Thoracic aorta (tissue), 2 donors: ENCODE measurements at regions not wholly inside any gene's neighbourhood (a gene's known extent, or its start where the extent isn't known, plus 50 kb on each side); places are given as distances from the start of the nearest gene placed in this dataset.

Source experiments
- ATAC-seq: fragments of 150-250 bp; one replicate; pipeline ENCODE4 v1.8.0; 2017; ENCODE audit warnings: low read depth; ENCODE audit not compliant: insufficient number of reproducible peaks, low FRiP score
- DNase-seq: peaks from one replicate; pipeline ENCODE4 v3.0.0-alpha.2; 2020; ENCODE audit warnings: low spot score
- H3K27ac ChIP-seq, 2 donors: fragments of 200-600 bp; sonication (generic); 1 replicate in 1 of 2; 2 replicates in 1 of 2; pipeline ENCODE4 v1.5.1; 2016; ENCODE audit warnings: mild to moderate bottlenecking in 2 of 2, moderate library complexity in 2 of 2
- H3K27me3 ChIP-seq: fragments of 200-600 bp; sonication (generic); replicated peaks from 2 replicates; pipeline ENCODE4 v1.6.0; 2016; ENCODE audit warnings: mild to moderate bottlenecking; ENCODE audit not compliant: insufficient read depth
- H3K36me3 ChIP-seq: fragments of 200-600 bp; sonication (generic); one replicate; pipeline ENCODE4 v1.5.1; 2016
- H3K4me1 ChIP-seq, 2 donors: fragments of 200-600 bp; sonication (generic); 1 replicate in 1 of 2; 2 replicates in 1 of 2; pipeline versions ENCODE4 v1.5.1 to v1.6.0; 2016; ENCODE audit warnings: low read depth in 2 of 2, mild to moderate bottlenecking in 1 of 2; ENCODE audit not compliant: control insufficient read depth in 1 of 2
- H3K4me3 ChIP-seq: fragments of 200-600 bp; sonication (generic); 2 replicates; pipeline ENCODE4 v1.5.1; 2016; ENCODE audit warnings: mild to moderate bottlenecking
- H3K9me3 ChIP-seq: fragments of 200-600 bp; sonication (generic); 2 replicates; pipeline ENCODE4 v1.5.1; 2016
- TF ChIP-seq, protein P1 (sequence below): fragments of 200-600 bp; sonication (generic); IDR thresholded peaks from one replicate; pipeline ENCODE4 v1.5.1; 2019; ENCODE audit warnings: antibody characterized with exemption

DNA sequence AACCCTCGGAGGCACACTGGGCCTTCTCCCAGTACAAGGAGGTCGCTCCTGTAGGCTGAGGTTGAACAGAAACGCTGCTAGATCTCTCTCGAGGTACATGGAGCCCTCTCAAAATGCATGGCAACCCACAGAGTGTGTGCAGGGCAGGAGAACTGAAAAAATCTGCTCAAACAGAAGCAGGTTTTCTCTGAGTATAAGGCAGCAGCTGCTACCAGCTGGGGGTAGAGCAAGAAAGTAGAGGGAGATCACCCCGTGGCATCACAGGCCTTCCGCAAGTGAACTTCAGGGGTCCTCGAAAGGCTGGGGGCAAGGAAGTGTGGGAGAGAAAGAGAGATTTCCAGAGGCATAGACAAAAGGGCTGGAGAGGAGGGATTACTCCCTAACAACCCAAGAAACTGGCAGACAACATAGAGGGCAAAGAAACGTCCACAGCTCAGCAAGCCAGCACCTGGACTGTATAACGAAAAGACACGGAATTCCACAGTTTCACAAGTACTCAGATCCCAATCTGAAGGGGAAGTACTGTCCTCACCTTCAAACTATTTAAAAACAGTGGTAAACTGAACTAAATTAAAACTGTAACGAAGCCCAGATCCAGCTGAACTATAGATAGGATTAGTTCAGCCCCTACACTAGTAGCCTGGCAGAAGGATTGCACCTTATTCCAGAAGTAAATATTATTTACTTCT lies 299.2 kb downstream of the IPMK start:
- no peak overlapping the region for H3K4me3 ChIP-seq
- no peak for ATAC-seq
- H3K9me3 ChIP-seq = no peaks in the 10 kb centered on the region
- H3K36me3 ChIP-seq = no peaks in the 10 kb centered on the region
- H3K27ac ChIP-seq = no peak overlapping the region
- H3K4me1 ChIP-seq = no peaks in the 10 kb centered on the region
- H3K27me3 ChIP-seq = no peaks in the 10 kb centered on the region
- TF ChIP-seq, protein P1, sequence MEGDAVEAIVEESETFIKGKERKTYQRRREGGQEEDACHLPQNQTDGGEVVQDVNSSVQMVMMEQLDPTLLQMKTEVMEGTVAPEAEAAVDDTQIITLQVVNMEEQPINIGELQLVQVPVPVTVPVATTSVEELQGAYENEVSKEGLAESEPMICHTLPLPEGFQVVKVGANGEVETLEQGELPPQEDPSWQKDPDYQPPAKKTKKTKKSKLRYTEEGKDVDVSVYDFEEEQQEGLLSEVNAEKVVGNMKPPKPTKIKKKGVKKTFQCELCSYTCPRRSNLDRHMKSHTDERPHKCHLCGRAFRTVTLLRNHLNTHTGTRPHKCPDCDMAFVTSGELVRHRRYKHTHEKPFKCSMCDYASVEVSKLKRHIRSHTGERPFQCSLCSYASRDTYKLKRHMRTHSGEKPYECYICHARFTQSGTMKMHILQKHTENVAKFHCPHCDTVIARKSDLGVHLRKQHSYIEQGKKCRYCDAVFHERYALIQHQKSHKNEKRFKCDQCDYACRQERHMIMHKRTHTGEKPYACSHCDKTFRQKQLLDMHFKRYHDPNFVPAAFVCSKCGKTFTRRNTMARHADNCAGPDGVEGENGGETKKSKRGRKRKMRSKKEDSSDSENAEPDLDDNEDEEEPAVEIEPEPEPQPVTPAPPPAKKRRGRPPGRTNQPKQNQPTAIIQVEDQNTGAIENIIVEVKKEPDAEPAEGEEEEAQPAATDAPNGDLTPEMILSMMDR = no peak
- no peak for DNase-seq

DNA sequence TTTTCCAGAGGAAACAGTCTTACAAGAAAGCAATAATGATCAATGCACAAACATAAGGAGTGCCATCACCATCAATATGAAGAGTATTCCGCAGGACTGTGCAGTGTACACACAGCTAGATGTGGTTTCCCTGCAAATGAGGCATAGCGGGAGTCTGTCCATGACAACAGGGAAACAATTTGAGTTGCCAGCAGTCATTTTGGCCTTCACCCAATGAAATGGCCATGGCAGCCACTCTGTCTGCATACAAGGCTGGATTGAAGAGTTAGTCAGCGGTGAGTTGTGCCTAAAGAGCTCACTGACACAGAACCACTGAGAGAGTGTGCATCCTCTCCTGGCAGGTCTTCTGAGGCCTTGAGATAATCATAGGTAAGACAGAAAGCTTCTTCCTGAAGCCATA lies 303.3 kb downstream of the IPMK start:
- no peaks in the 10 kb centered on the region for H3K27me3 ChIP-seq
- TF ChIP-seq, protein P1 = no peak
- H3K27ac ChIP-seq = no peak overlapping the region
- no peak overlapping the region for H3K4me3 ChIP-seq
- no peak for DNase-seq
- H3K9me3 ChIP-seq = no peaks in the 10 kb centered on the region
- H3K36me3 ChIP-seq = no peaks in the 10 kb centered on the region
- ATAC-seq = no peak
- no peaks in the 10 kb centered on the region for H3K4me1 ChIP-seq

DNA sequence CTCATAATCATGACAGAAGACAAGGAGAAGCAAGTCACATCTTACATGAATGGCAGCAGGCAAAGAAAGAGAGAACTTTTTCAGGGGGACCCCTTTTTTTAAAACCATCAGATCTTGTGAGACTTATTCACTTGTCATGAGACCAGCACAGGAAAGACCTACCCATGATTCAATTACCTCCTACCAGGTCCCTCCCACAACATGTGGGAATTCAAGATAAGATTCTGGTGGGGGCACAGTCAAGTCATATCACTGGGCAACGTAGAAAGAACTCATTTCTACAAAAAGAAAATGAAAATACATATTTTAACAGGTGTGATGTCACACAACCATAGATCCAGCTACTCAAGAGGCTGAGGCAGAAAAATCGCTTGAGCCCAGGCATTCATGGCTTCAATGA lies 304.1 kb downstream of the IPMK start:
- no peaks in the 10 kb centered on the region for H3K27me3 ChIP-seq
- DNase-seq (no peak), ATAC-seq (no peak)
- no peaks in the 10 kb centered on the region for H3K4me1 ChIP-seq
- no peak overlapping the region for H3K4me3 ChIP-seq
- TF ChIP-seq, protein P1 = no peak
- H3K36me3 ChIP-seq = no peaks in the 10 kb centered on the region
- no peaks in the 10 kb centered on the region for H3K9me3 ChIP-seq
- no peak overlapping the region for H3K27ac ChIP-seq

DNA sequence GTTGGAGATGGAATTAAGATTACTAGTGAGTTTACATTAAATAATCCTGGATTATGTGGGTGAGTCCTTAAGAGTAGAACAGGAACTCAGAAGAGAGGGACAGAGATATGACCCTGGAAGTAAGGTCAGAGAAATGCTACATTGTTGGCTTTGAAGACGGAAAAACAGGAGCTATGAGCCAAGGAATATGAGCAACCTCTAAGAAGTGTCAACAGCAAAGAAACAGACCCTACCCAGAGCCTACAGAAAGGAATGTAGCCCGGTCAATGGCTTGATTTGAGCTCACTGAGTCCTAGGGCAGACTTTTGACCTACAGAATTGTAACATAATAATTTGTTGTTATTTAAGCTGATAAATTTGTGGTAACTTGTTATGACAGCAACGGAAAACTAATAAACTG lies 304.9 kb downstream of the IPMK start:
- Histone ChIP-seq H3K4me1 (no peaks in the 10 kb centered on the region), H3K36me3 (no peaks in the 10 kb centered on the region), H3K27ac (no peak overlapping the region), H3K9me3 (no peaks in the 10 kb centered on the region), H3K27me3 (no peaks in the 10 kb centered on the region), H3K4me3 (no peak overlapping the region)
- no peak for DNase-seq
- TF ChIP-seq, protein P1 = no peak
- no peak for ATAC-seq

DNA sequence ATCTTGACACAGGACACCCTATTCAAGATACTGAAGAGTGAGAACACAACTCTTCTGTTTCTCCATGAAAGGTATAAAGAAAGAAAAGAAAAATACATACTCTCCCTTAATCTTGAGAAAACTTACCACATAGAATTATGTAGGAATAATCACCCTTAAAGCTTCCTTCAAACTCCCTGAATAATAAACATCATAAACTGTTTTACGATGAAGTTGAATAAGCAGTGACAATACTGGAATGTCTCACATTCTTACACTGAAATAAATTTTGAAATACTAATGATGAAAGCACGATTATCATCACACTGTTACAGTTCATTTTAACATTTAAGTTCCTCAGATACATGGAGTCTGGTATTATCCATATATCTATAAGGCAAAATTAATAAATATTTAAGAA lies 306.2 kb downstream of the IPMK start:
- TF ChIP-seq, protein P1 = no peak
- no peak for DNase-seq
- Histone ChIP-seq H3K4me3 (no peak overlapping the region), H3K9me3 (no peaks in the 10 kb centered on the region), H3K36me3 (no peaks in the 10 kb centered on the region), H3K4me1 (no peaks in the 10 kb centered on the region), H3K27me3 (no peaks in the 10 kb centered on the region), H3K27ac (no peak overlapping the region)
- no peak for ATAC-seq
